HCT116 (cell line): ENCODE measurements at regions not wholly inside any gene's neighbourhood (a gene's known extent, or its start where the extent isn't known, plus 50 kb on each side); places are given as distances from the start of the nearest gene placed in this dataset.
"Not testable (repeated sequence)": the region's sequence is repeated elsewhere in the genome, so short reads cannot be mapped to it uniquely, and the experiment has no call there.

Experiments used
- ATAC-seq: fragments of 200-7000 bp; cut with Tn5 transposase; 2 replicates; pipeline ENCODE4 v1.9.1; 2020; ENCODE audit warnings: mild to moderate bottlenecking, moderate library complexity
- BruUV-seq: library from RNA; stranded (reverse); fragments of 400-500 nt; replicated peaks from 2 replicates; lab custom pipeline; 2021; lab: Mats Ljungman, UMichigan
- CTCF ChIA-PET: fragments of 300-600 bp; sonication (Branson Sonifier 250); formaldehyde crosslinking; loops from one replicate; lab custom pipeline; 2021; ENCODE audit warnings: antibody characterized with exemption; lab: Charles Lee
- POLR2A ChIA-PET: fragments of 300-600, 350-600 bp; sonication (Branson Sonifier 250); formaldehyde crosslinking; loops from one replicate; lab custom pipeline; 2021; ENCODE audit warnings: antibody characterized with exemption; lab: Charles Lee
- RAD21 ChIA-PET, 2 experiments: fragments of 300-600 bp; sonication (Branson Sonifier 250); formaldehyde crosslinking; loops; one replicate each; lab custom pipeline; 2023; ENCODE audit warnings: low total read pairs in 2 of 2; ENCODE audit not compliant: uncharacterized antibody in 2 of 2, unreplicated experiment in 2 of 2, low non-redundant PET in 1 of 2; lab: Charles Lee
- DNase-seq: peaks from one replicate; pipeline ENCODE4 v3.0.0-alpha.2; 2010; ENCODE audit warnings: low read depth, low spot score
- H2AFZ ChIP-seq: fragments of 200-600 bp; shearing (Covaris generic), sonication (generic); 2 replicates; pipeline ENCODE4 v1.6.1; 2017; ENCODE audit warnings: low read depth, mixed run types, mixed read lengths, antibody characterized with exemption, low read length; ENCODE audit not compliant: poor library complexity, severe bottlenecking
- H3K27ac ChIP-seq: 2 replicates; pipeline ENCODE4 v1.5.1; 2012; ENCODE audit warnings: low read depth, low read length
- H3K27me3 ChIP-seq: fragments of 200-600 bp; sonication (generic); 2 replicates; pipeline ENCODE4 v1.6.1; 2016; ENCODE audit warnings: mixed run types, low read length, mixed read lengths; ENCODE audit not compliant: insufficient read depth
- H3K36me3 ChIP-seq, 2 experiments: fragments of 200-500 bp in 1 of 2; fragments of 200-600 bp in 1 of 2; sonication (Bioruptor generic) in 1 of 2; sonication (generic) in 1 of 2; 2 replicates each; pipeline versions ENCODE4 v1.5.1 to v1.6.1; 2014 to 2016; ENCODE audit warnings: low read length in 2 of 2, inconsistent platforms in 1 of 2, mixed read lengths in 1 of 2, mixed run types in 1 of 2; ENCODE audit not compliant: insufficient read depth in 2 of 2, control insufficient read depth in 1 of 2
- H3K4me1 ChIP-seq, 2 experiments: fragments of 200-600 bp in 1 of 2; sonication (generic) in 1 of 2; 2 replicates each; pipeline versions ENCODE4 v1.5.1 to v1.6.1; 2012 to 2017; ENCODE audit warnings: low read length in 2 of 2, inconsistent platforms in 1 of 2, mild to moderate bottlenecking in 1 of 2, mixed read lengths in 1 of 2, mixed run types in 1 of 2, moderate library complexity in 1 of 2; ENCODE audit not compliant: insufficient read depth in 2 of 2, control insufficient read depth in 1 of 2
- H3K4me2 ChIP-seq: fragments of 200-600 bp; sonication (generic); 2 replicates; pipeline ENCODE4 v1.6.1; 2017; ENCODE audit warnings: mixed run types, low read length, mixed read lengths
- H3K4me3 ChIP-seq, 2 experiments: fragments of 200-600 bp in 1 of 2; sonication (generic) in 1 of 2; replicated peaks in 1 of 2; 2 replicates each; pipeline ENCODE4 v1.5.1; 2011 to 2016; ENCODE audit warnings: low read length in 2 of 2, control low read depth in 1 of 2, low read depth in 1 of 2, mild to moderate bottlenecking in 1 of 2, mixed read lengths in 1 of 2, mixed run types in 1 of 2
- H3K79me2 ChIP-seq: fragments of 200-600 bp; sonication (generic); 2 replicates; pipeline ENCODE4 v1.6.1; 2017; ENCODE audit warnings: mild to moderate bottlenecking, mixed run types, low read length, moderate library complexity, mixed read lengths; ENCODE audit not compliant: insufficient read depth
- H3K9ac ChIP-seq: fragments of 200-600 bp; sonication (generic); 2 replicates; pipeline ENCODE4 v1.6.1; 2016; ENCODE audit warnings: low read length, mixed read lengths
- H3K9me2 ChIP-seq: fragments of 200-600 bp; sonication (generic), shearing (Covaris generic); 2 replicates; pipeline ENCODE4 v1.6.1; 2017; ENCODE audit warnings: mixed run types, mild to moderate bottlenecking, moderate library complexity; ENCODE audit not compliant: insufficient read depth
- H3K9me3 ChIP-seq, 2 experiments: fragments of 200-500 bp in 1 of 2; fragments of 200-600 bp in 1 of 2; sonication (Bioruptor generic) in 1 of 2; sonication (generic) in 1 of 2; 2 replicates each; pipeline ENCODE4 v1.6.1; 2014 to 2017; ENCODE audit warnings: low read length in 2 of 2, mixed read lengths in 2 of 2, inconsistent platforms in 1 of 2, low read depth in 1 of 2, mild to moderate bottlenecking in 1 of 2, mixed run types in 1 of 2, moderate library complexity in 1 of 2; ENCODE audit not compliant: control insufficient read depth in 1 of 2, insufficient read depth in 1 of 2
- H4K20me1 ChIP-seq: fragments of 200-600 bp; sonication (generic), shearing (Covaris generic); 2 replicates; pipeline ENCODE4 v1.6.1; 2017; ENCODE audit warnings: mixed run types, mild to moderate bottlenecking, moderate library complexity; ENCODE audit not compliant: insufficient read depth
- CEBPB ChIP-seq: IDR thresholded peaks from 2 replicates; pipeline ENCODE4 v1.6.1; 2012; ENCODE audit warnings: low read depth
- EGR1 ChIP-seq: IDR thresholded peaks from 2 replicates; pipeline ENCODE4 v1.6.1; 2012; ENCODE audit warnings: low read depth
- EZH2 ChIP-seq: fragments of 200-600 bp; sonication (generic); IDR thresholded peaks from 2 replicates; pipeline ENCODE4 v1.6.1; 2017; ENCODE audit warnings: antibody characterized with exemption, mixed run types
- JUND ChIP-seq: IDR thresholded peaks from 2 replicates; pipeline ENCODE4 v1.6.1; 2012
- SIN3A ChIP-seq: IDR thresholded peaks from 2 replicates; pipeline ENCODE4 v1.6.1; 2012; ENCODE audit warnings: low read depth
- SP1 ChIP-seq: IDR thresholded peaks from 2 replicates; pipeline ENCODE4 v1.6.1; 2012; ENCODE audit warnings: low read depth
- SRF ChIP-seq: IDR thresholded peaks from 2 replicates; pipeline ENCODE4 v1.6.1; 2012; ENCODE audit warnings: low read depth
- ZFX ChIP-seq: fragments of 450-650 bp; IDR thresholded peaks from 2 replicates; pipeline ENCODE4 v1.6.1; 2017
- intact Hi-C: fragments of 100-400 bp; cut with micrococcal nuclease; formaldehyde crosslinking; loops from 2 replicates; pipeline ENCODE4 v1.10.0; 2022
- TF ChIP-seq, protein P1 (sequence below): IDR thresholded peaks from 2 replicates; pipeline ENCODE4 v1.6.1; 2012
- TF ChIP-seq, protein P2 (sequence below): IDR thresholded peaks from 2 replicates; pipeline ENCODE4 v1.6.1; 2011; ENCODE audit warnings: mild to moderate bottlenecking, low read length, moderate library complexity; ENCODE audit not compliant: insufficient replicate concordance; ENCODE audit errors: extremely low read depth
- TF ChIP-seq, protein P3 (sequence below), 3 experiments: fragments of 200-600 bp in 1 of 3; sonication (generic) in 1 of 3; IDR thresholded peaks in 2 of 3; conservative IDR thresholded peaks in 1 of 3; 2 replicates each; pipeline ENCODE4 v1.5.1; 2012 to 2017; ENCODE audit warnings: low read depth in 2 of 3, low read length in 2 of 3, antibody characterized with exemption in 1 of 3, borderline replicate concordance in 1 of 3, control low read depth in 1 of 3, mild to moderate bottlenecking in 1 of 3, mixed read lengths in 1 of 3, mixed run types in 1 of 3, moderate library complexity in 1 of 3; ENCODE audit not compliant: insufficient read depth in 1 of 3
- TF ChIP-seq, protein P4 (sequence below): IDR thresholded peaks from 2 replicates; pipeline ENCODE4 v1.6.1; 2012; ENCODE audit warnings: low read depth

DNA sequence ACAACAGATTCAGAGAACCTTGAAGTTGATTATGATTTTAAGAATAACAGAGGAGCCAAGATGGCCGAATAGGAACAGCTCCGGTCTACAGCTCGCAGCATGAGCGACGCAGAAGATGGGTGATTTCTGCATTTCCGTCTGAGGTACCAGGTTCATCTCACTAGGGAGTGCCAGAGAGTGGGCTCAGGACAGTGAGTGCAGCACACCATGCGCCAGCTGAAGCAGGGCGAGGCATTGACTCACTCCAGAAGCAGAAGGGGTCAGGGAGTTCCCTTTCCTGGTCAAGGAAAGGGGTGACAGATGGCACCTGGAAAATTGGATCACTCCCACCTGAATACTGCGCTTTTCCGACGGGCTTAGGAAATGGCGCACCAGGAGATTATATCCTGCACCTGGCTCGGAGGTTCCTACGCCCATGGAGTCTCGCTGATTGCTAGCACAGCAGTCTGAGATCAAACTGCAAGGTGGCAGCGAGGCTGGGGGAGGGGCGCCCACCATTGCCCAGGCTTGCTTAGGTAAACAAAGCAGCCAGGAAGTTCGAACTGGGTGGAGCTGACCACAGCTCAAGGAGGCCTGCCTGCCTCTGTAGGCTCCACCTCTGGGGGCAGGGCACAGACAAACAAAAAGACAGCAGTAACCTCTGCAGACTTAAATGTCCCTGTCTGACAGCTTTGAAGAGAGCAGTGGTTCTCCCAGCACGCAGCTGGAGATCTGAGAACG is 670.2 kb downstream of the XIRP2 start:
- H3K27me3 ChIP-seq, H3K36me3 ChIP-seq, intact Hi-C loops, H2AFZ ChIP-seq, H3K9me3 ChIP-seq, H3K4me2 ChIP-seq, H3K9me2 ChIP-seq, RAD21 ChIA-PET, POLR2A ChIA-PET, H3K4me3 ChIP-seq, BruUV-seq, H3K4me1 ChIP-seq, DNase-seq, H4K20me1 ChIP-seq, CTCF ChIA-PET, ATAC-seq, H3K9ac ChIP-seq, H3K27ac ChIP-seq, H3K79me2 ChIP-seq: not testable (repeated sequence)

DNA sequence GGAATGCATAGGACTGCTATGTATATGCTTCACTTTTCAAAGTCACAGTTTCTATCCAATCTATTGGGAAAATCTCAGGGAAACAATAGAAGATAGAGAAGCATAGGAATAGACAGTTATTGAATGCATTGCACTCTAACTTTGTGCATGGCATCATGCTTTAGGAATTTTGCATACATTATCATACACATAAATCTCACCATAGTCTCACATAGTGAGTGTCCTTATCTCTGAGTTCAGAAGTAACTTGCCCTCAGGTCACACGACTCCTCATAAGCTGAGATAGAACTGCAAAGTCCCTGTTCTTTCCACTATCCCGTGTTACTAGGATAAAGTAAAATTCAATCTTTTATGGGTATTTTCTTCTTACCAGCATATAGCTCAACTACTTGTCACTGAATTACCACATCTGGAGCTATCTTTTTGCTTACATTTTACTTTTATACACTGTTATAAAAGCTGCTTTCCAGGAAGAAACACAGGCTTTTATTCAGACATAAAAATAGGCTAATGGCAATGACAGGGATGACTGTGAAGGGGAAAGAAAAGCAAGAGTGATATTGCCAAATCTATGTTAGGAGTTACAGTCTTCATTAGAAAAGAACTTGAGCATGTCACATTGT is 666.9 kb downstream of the XIRP2 start:
- Histone ChIP-seq H2AFZ (no peak overlapping the region), H3K36me3 (no peaks in the 10 kb centered on the region), H3K79me2 (no peaks in the 10 kb centered on the region), H3K9me3 (no peaks in the 10 kb centered on the region), H3K27ac (no peak overlapping the region), H3K4me1 (no peaks in the 10 kb centered on the region), H3K27me3 (no peaks in the 10 kb centered on the region), H3K4me2 (no peak overlapping the region), H3K9me2 (no peaks in the 10 kb centered on the region), H3K9ac (no peak overlapping the region), H3K4me3 (no peak overlapping the region), H4K20me1 (no peaks in the 10 kb centered on the region)
- DNase-seq: no peak
- intact Hi-C loops: no loop called here
- BruUV-seq: no TSS peak
- ChIA-PET RAD21 (no interaction called here), POLR2A (no interaction called here), CTCF (no interaction called here)
- ATAC-seq: no peak
- TF ChIP-seq SIN3A (no peak), CEBPB (no peak), SRF (no peak), EZH2 (no peak), ZFX (no peak), SP1 (no peak), JUND (no peak), EGR1 (no peak)
- TF ChIP-seq, protein P1, sequence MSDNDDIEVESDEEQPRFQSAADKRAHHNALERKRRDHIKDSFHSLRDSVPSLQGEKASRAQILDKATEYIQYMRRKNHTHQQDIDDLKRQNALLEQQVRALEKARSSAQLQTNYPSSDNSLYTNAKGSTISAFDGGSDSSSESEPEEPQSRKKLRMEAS: no peak
- TF ChIP-seq, protein P2, sequence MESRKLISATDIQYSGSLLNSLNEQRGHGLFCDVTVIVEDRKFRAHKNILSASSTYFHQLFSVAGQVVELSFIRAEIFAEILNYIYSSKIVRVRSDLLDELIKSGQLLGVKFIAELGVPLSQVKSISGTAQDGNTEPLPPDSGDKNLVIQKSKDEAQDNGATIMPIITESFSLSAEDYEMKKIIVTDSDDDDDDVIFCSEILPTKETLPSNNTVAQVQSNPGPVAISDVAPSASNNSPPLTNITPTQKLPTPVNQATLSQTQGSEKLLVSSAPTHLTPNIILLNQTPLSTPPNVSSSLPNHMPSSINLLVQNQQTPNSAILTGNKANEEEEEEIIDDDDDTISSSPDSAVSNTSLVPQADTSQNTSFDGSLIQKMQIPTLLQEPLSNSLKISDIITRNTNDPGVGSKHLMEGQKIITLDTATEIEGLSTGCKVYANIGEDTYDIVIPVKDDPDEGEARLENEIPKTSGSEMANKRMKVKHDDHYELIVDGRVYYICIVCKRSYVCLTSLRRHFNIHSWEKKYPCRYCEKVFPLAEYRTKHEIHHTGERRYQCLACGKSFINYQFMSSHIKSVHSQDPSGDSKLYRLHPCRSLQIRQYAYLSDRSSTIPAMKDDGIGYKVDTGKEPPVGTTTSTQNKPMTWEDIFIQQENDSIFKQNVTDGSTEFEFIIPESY: no peak
- TF ChIP-seq, protein P3, sequence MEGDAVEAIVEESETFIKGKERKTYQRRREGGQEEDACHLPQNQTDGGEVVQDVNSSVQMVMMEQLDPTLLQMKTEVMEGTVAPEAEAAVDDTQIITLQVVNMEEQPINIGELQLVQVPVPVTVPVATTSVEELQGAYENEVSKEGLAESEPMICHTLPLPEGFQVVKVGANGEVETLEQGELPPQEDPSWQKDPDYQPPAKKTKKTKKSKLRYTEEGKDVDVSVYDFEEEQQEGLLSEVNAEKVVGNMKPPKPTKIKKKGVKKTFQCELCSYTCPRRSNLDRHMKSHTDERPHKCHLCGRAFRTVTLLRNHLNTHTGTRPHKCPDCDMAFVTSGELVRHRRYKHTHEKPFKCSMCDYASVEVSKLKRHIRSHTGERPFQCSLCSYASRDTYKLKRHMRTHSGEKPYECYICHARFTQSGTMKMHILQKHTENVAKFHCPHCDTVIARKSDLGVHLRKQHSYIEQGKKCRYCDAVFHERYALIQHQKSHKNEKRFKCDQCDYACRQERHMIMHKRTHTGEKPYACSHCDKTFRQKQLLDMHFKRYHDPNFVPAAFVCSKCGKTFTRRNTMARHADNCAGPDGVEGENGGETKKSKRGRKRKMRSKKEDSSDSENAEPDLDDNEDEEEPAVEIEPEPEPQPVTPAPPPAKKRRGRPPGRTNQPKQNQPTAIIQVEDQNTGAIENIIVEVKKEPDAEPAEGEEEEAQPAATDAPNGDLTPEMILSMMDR (IDR thresholded peaks at IDR 0.05 in 2 of 3, conservative IDR thresholded peaks at IDR 0.05 in 1 of 3; ENCODE audit: borderline replicate concordance in 1 of 3, insufficient read depth in 1 of 3, low read depth in 2 of 3, low read length in 2 of 3): no peak
- TF ChIP-seq, protein P4, sequence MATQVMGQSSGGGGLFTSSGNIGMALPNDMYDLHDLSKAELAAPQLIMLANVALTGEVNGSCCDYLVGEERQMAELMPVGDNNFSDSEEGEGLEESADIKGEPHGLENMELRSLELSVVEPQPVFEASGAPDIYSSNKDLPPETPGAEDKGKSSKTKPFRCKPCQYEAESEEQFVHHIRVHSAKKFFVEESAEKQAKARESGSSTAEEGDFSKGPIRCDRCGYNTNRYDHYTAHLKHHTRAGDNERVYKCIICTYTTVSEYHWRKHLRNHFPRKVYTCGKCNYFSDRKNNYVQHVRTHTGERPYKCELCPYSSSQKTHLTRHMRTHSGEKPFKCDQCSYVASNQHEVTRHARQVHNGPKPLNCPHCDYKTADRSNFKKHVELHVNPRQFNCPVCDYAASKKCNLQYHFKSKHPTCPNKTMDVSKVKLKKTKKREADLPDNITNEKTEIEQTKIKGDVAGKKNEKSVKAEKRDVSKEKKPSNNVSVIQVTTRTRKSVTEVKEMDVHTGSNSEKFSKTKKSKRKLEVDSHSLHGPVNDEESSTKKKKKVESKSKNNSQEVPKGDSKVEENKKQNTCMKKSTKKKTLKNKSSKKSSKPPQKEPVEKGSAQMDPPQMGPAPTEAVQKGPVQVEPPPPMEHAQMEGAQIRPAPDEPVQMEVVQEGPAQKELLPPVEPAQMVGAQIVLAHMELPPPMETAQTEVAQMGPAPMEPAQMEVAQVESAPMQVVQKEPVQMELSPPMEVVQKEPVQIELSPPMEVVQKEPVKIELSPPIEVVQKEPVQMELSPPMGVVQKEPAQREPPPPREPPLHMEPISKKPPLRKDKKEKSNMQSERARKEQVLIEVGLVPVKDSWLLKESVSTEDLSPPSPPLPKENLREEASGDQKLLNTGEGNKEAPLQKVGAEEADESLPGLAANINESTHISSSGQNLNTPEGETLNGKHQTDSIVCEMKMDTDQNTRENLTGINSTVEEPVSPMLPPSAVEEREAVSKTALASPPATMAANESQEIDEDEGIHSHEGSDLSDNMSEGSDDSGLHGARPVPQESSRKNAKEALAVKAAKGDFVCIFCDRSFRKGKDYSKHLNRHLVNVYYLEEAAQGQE: no peak
